ENCODE measurements at regions not wholly inside any gene's neighbourhood (a gene's known extent, or its start where the extent isn't known, plus 50 kb on each side); places are given as distances from the start of the nearest gene placed in this dataset.

- DNase-seq: peak; percentile 52
These were observed 260.1 kb upstream of the ARID1B start for GRCh38 chr6:156517088-156517487.

- no peak for DNase-seq
These were observed 261.9 kb upstream of the ARID1B start for GRCh38 chr6:156515242-156515641.

- DNase-seq: no peak
These were observed 263.7 kb upstream of the ARID1B start for GRCh38 chr6:156513504-156513903.

GRCh38 chr6:156511570-156511969, 265.6 kb upstream of the ARID1B start:
- DNase-seq: no peak

GRCh38 chr6:156511051-156511450, 266.1 kb upstream of the ARID1B start:
- no peak for DNase-seq

GRCh38 chr6:156510242-156510641, 266.9 kb upstream of the ARID1B start:
- no peak for DNase-seq

GRCh38 chr6:156509496-156509895, 267.7 kb upstream of the ARID1B start:
- DNase-seq: no peak

GRCh38 chr6:156508923-156509322, 268.3 kb upstream of the ARID1B start:
- no peak for DNase-seq

GRCh38 chr6:156508126-156508525, 269.1 kb upstream of the ARID1B start:
- no peak for DNase-seq

- no peak for DNase-seq
These were observed 269.5 kb upstream of the ARID1B start for GRCh38 chr6:156507656-156508055.

- DNase-seq: no peak
These were observed 270.1 kb upstream of the ARID1B start for GRCh38 chr6:156507106-156507505.

GRCh38 chr6:156502969-156503504, 274.1 kb upstream of the ARID1B start:
- DNase-seq: no peak

- DNase-seq: no peak
These were observed 279.6 kb upstream of the ARID1B start for GRCh38 chr6:156497618-156498017.

GRCh38 chr6:156487877-156488276, 289.3 kb upstream of the ARID1B start:
- no peak for DNase-seq

GRCh38 chr6:156485150-156485549, 292.0 kb upstream of the ARID1B start:
- DNase-seq: no peak

- no peak for DNase-seq
These were observed 302.6 kb upstream of the ARID1B start for GRCh38 chr6:156474507-156475120.

- no peak for DNase-seq
These were observed 306.2 kb upstream of the ARID1B start for GRCh38 chr6:156471000-156471399.

GRCh38 chr6:156464100-156464878, 312.9 kb upstream of the ARID1B start:
- no peak for DNase-seq

- no peak for DNase-seq
These were observed 315.5 kb upstream of the ARID1B start for GRCh38 chr6:156461647-156462046.

- no peak for DNase-seq
These were observed 319.6 kb upstream of the ARID1B start for GRCh38 chr6:156457601-156458000.

GRCh38 chr6:156455847-156456246, 321.3 kb upstream of the ARID1B start:
- no peak for DNase-seq

- no peak for DNase-seq
These were observed 322.3 kb upstream of the ARID1B start for GRCh38 chr6:156454867-156455266.

- DNase-seq: no peak
These were observed 325.5 kb upstream of the ARID1B start for GRCh38 chr6:156451726-156452125.

All from renal pelvis (tissue), 1 donor.